ENCODE measurements at regions not wholly inside any gene's neighbourhood (a gene's known extent, or its start where the extent isn't known, plus 50 kb on each side); places are given as distances from the start of the nearest gene placed in this dataset.

DNA sequence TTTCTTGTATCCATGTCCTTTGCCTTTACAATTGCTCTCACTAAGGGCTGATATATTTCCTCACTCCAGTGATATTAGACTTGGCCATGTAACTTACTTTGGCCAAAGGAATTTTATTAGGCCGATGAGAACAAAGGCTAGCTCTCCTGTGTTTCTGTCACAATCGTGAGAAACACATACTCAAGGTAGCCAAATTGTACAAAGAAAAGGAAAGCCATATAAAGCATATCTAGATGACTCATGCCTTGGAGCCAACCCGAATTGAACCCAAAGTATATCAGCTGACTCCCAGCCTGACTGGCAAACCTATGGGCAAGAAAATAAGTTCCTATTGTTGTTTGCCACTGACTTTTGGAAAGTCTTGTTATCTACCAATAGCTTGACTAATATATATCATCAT lies 371.7 kb upstream of the LRRC7 start:
- DNase-seq (ENCODE audit: low read depth, low spot score) = no peak
- in situ Hi-C loops (cut with HindIII; ENCODE audit: low pct_unique_long_range_greater_than_20kb, low sequenced_read_pairs) = no loop called here

DNA sequence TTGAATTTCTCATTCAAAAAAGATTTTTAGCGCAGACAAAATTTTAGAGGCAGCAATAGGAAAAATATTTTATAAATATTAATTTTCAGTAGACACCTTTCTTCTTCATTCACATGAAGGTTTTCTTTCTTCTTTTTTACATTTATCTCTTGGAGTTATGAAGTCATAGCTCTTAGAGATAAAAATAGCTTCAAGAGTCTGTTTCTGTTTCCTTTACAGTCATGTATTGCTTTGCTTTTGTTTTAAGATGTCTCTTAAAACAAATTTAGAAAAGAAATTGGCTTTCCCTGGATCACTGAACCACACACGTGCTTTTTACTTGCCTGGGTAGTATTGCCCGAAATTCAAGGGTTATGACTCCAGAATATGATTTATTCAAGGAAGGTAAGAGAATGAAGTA lies 369.9 kb upstream of the LRRC7 start:
- in situ Hi-C loops (cut with HindIII; ENCODE audit: low pct_unique_long_range_greater_than_20kb, low sequenced_read_pairs) = no loop called here
- DNase-seq (ENCODE audit: low read depth, low spot score) = no peak

GRCh38 chr1:69201716-69202115 lies 366.0 kb upstream of the LRRC7 start:
- DNase-seq (ENCODE audit: low read depth, low spot score) = no peak
- in situ Hi-C loops (cut with HindIII; ENCODE audit: low pct_unique_long_range_greater_than_20kb, low sequenced_read_pairs) = no loop called here

DNA sequence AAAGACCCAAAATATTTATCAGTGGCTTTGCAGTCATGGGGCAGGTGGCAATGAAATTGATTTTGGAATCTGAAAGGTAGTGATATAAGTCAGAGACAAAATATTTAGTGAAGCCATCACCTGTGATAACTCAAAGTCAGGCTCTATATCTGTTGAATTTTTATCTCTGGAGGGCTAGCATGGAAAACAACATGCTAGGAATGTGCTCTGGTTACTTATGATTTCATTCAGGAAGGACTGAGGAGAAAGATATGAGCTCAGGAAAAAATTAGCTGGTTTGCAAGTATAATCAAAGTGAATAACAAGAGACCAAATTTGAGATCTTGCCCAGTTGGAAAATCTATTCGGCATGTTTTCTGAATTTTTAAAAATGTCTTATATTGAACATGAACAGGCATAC lies 364.6 kb upstream of the LRRC7 start:
- in situ Hi-C loops (cut with HindIII; ENCODE audit: low pct_unique_long_range_greater_than_20kb, low sequenced_read_pairs) = no loop called here
- no peak for DNase-seq (ENCODE audit: low read depth, low spot score)

GRCh38 chr1:69213644-69214043 lies 354.1 kb upstream of the LRRC7 start:
- no peak for DNase-seq (ENCODE audit: low read depth, low spot score)
- in situ Hi-C loops (cut with HindIII; ENCODE audit: low pct_unique_long_range_greater_than_20kb, low sequenced_read_pairs) = no loop called here

- in situ Hi-C loops (cut with HindIII; ENCODE audit: low pct_unique_long_range_greater_than_20kb, low sequenced_read_pairs) = no loop called here
- no peak for DNase-seq (ENCODE audit: low read depth, low spot score)
Observed at GRCh38 chr1:69215883-69216282, 351.8 kb upstream of the LRRC7 start.

DNA sequence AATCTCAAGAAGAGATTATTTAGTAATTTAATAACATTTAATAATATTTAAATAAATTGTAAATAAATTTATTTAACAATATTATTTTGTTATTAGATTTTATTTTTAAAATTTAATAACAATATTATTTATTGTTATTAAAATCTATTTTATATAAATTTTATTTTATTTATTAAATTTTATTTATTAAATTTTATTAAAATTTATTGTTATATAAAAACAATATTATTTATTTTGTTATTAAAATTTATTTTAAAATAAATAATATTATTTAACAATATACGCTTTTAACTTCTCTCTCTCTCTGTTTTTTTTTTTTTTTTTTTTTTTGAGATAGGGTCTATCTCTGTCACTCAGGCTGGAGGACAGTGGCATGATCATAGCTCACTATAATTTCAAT lies 347.1 kb upstream of the LRRC7 start:
- no peak for DNase-seq (ENCODE audit: low read depth, low spot score)
- in situ Hi-C loops (cut with HindIII; ENCODE audit: low pct_unique_long_range_greater_than_20kb, low sequenced_read_pairs) = no loop called here

- DNase-seq (ENCODE audit: low read depth, low spot score) = no peak
- in situ Hi-C loops (cut with HindIII; ENCODE audit: low pct_unique_long_range_greater_than_20kb, low sequenced_read_pairs) = no loop called here
Observed at GRCh38 chr1:69221524-69221923, 346.2 kb upstream of the LRRC7 start.

DNA sequence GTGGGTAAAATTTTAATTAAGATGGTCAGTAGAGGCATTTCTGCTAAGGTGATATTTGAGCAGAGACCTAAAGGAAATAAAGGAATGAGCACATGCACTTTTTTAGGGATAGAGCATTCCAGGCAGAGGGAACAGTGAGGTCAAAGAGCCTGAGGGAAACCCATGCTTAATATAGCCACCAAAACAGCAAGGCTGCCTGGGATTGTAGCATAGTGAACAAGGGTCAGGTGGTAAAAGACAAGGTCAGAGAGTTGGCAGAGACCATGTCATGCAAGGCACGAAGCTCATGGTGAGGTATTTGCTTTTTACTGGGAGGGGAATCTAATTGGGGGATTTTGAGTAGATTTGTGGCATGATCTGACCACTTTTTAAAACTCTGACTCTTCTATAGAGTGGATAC lies 344.6 kb upstream of the LRRC7 start:
- in situ Hi-C loops (cut with HindIII; ENCODE audit: low pct_unique_long_range_greater_than_20kb, low sequenced_read_pairs) = no loop called here
- DNase-seq (ENCODE audit: low read depth, low spot score) = no peak

DNA sequence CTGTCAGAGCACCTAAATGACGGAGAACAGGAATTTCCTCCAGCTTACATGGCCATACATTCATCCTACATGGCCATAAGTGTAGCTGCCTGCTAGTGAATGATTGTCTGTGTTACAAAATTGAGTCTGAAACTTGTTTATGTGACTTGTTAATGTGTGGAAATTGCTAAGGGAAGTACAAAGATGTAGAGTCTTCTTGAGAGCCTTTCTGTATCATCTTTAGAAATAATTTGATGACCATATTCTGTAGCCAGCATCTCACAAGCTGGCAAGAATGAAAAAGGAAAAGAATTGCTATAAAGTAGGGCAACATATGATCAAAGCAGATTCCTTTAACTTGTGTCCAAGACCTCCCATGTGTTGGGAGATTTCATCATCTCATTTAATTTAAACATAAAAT lies 339.2 kb upstream of the LRRC7 start:
- no peak for DNase-seq (ENCODE audit: low read depth, low spot score)
- in situ Hi-C loops (cut with HindIII; ENCODE audit: low pct_unique_long_range_greater_than_20kb, low sequenced_read_pairs) = no loop called here

DNA sequence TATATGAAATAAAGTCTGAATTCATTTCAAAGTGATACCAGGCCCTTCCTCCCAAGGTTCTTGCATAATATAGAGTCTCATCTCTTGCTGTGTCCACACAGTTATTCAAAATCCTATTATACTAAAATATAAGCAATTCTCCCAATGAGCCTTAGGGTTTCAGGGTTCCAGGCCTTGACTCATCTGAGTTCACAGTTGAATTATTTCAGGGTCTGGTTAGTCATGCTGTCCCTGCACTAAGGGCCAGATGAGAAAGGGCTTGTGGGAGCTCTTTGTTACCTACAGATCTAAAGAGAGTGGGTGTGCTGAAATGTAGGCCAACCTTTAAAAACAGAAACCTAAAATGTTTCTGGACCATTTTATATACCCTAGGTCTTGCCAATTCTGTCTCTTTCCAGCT lies 337.5 kb upstream of the LRRC7 start:
- in situ Hi-C loops (cut with HindIII; ENCODE audit: low pct_unique_long_range_greater_than_20kb, low sequenced_read_pairs) = no loop called here
- DNase-seq (ENCODE audit: low read depth, low spot score) = no peak

GRCh38 chr1:69233463-69233862 lies 334.3 kb upstream of the LRRC7 start:
- in situ Hi-C loops (cut with HindIII; ENCODE audit: low pct_unique_long_range_greater_than_20kb, low sequenced_read_pairs) = no loop called here
- DNase-seq (ENCODE audit: low read depth, low spot score) = no peak

DNA sequence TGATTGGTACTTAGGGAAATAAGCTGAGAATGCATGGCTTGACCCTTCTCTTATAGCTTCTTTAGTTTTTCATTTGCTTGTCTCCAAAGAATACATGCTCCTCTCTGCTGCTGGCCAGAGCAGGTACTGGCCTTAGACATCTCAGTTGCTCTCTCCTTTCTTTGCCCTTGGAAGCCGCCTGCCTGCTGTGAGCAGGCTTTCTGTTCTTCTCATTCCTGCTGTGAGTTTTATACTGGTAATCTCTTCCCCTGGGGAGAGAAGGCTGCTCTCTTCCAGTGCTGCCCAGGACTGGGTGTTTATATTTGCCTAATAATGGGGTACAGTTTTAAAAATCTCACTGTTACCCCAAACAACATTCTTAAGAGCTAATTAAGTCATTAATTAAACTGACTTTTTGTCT lies 323.5 kb upstream of the LRRC7 start:
- in situ Hi-C loops (cut with HindIII; ENCODE audit: low pct_unique_long_range_greater_than_20kb, low sequenced_read_pairs) = no loop called here
- DNase-seq (ENCODE audit: low read depth, low spot score) = no peak

- in situ Hi-C loops (cut with HindIII; ENCODE audit: low pct_unique_long_range_greater_than_20kb, low sequenced_read_pairs) = no loop called here
- DNase-seq (ENCODE audit: low read depth, low spot score) = no peak
Observed at GRCh38 chr1:69246109-69246508, 321.6 kb upstream of the LRRC7 start.

DNA sequence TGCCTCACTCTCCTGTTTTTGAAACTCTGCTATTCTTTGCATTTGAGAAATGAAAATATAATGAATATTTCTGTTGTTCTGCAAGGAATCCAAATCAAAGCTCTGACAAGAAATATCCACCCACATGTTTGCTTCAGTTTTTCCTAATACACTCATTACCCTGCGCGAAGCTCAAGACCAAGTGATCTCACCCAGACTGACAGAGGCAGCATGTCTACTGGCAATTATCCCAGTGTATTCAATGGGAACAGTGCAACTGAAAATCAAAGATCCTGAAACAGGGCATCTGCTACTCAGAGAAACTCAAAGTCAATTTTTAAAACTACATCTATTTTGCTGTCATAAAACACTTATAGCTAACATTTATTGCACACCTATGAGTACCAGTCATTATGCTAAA lies 321.0 kb upstream of the LRRC7 start:
- in situ Hi-C loops (cut with HindIII; ENCODE audit: low pct_unique_long_range_greater_than_20kb, low sequenced_read_pairs) = no loop called here
- DNase-seq (ENCODE audit: low read depth, low spot score) = no peak

- in situ Hi-C loops (cut with HindIII; ENCODE audit: low pct_unique_long_range_greater_than_20kb, low sequenced_read_pairs) = no loop called here
- DNase-seq (ENCODE audit: low read depth, low spot score) = no peak
Observed at GRCh38 chr1:69252696-69253095, 315.0 kb upstream of the LRRC7 start.

GRCh38 chr1:69256036-69256435 lies 311.7 kb upstream of the LRRC7 start:
- in situ Hi-C loops (cut with HindIII; ENCODE audit: low pct_unique_long_range_greater_than_20kb, low sequenced_read_pairs) = no loop called here
- DNase-seq (ENCODE audit: low read depth, low spot score) = no peak

DNA sequence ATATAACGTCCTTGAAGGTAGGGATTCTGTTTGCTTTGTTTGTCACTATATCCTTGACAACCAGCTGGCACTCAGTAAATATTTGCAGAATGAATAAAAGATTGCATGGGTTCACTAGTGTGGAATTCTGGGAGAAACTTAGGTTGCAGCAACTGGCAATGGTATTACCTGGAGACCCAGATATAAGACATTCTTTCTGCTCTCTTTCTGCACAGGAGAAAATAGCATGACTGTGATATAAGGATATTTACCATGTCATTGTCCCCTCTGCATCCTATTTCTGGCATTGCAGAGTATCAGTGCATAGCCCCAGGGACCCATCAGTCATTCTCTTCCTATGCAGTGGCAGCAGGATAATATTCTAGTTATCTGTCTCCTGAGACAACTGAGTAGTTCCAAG lies 308.9 kb upstream of the LRRC7 start:
- in situ Hi-C loops (cut with HindIII; ENCODE audit: low pct_unique_long_range_greater_than_20kb, low sequenced_read_pairs) = no loop called here
- DNase-seq (ENCODE audit: low read depth, low spot score) = no peak

DNA sequence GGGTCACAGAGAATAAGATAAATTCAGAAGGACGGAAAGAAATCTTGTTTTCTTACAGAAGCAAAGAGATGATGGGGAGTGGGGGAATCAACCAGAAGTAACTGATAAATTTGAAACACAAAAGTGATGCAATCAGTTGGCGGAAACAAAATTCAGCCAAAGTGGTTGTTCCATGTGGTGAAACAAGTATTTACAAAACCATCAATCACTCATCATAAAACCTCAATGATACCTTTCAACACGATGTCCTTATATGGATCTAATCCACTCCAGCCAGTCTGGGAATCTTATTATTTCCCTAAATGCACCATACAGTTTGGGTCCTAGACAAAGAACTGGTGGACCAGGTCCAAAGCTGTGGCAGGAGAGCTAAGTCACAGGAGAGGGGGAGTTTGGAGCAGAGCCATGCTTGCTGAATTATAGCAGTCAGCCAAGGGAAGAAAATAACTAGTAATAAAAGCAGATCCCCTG lies 303.8 kb upstream of the LRRC7 start:
- in situ Hi-C loops (cut with HindIII; ENCODE audit: low pct_unique_long_range_greater_than_20kb, low sequenced_read_pairs) = no loop called here
- no peak for DNase-seq (ENCODE audit: low read depth, low spot score)

- DNase-seq (ENCODE audit: low read depth, low spot score) = no peak
- in situ Hi-C loops (cut with HindIII; ENCODE audit: low pct_unique_long_range_greater_than_20kb, low sequenced_read_pairs) = no loop called here
Observed at GRCh38 chr1:69269491-69269890, 298.2 kb upstream of the LRRC7 start.
